HG02973 (cell line): ENCODE measurements at regions not wholly inside any gene's neighbourhood (a gene's known extent, or its start where the extent isn't known, plus 50 kb on each side); places are given as distances from the start of the nearest gene placed in this dataset.
"Not testable (repeated sequence)": the region's sequence is repeated elsewhere in the genome, so short reads cannot be mapped to it uniquely, and the experiment has no call there.

ENCODE experiments used
- ATAC-seq: cut with Tn5 transposase; IDR thresholded peaks from one replicate; pipeline ENCODE4 v1.9.1; 2021; ENCODE audit warnings: moderate library complexity; ENCODE audit not compliant: unreplicated experiment

GRCh38 chr13:62250501-62251201, 835.0 kb upstream of the PCDH20 start:
- ATAC-seq = no peak

GRCh38 chr13:62246581-62246980, 830.9 kb upstream of the PCDH20 start:
- ATAC-seq = no peak

DNA sequence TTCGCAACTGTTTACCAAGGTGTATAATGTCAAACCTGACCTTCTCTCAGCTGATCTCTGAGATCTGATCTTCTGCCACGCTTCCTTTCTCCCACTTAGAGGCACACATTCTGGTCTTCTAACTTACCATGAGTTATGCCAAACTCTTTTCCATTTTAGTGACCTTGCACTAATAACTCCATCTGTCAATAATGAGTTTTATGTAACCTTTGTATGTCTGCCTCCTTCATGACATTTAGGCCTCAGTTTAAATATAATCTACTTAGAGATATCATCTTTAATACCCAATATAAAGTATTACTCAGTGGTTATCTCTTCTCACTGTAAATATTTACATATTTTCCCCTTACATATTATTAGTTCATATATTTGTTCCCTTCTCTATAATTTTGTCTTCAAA, 827.5 kb upstream of the PCDH20 start:
- ATAC-seq = no peak

- no peak for ATAC-seq
Observed at GRCh38 chr13:62234780-62235440, 819.3 kb upstream of the PCDH20 start.

DNA sequence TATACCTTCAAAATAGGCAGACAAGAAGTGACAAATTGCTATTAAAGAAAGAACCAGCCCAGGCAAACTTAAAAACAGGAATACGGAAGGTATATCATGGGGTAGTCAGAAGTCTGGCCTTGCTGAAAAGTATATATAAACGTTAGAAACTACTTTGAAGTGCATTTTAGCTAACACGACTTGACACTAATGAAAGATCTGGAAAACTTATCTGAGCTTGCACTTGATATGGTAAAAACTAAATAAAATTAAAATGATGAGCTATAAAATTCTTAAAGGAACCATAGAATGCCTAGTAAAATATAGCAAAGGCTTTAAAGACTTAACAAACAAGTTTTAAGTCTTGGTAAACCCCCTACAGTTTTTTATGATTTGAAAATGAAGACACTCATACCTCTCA, 795.3 kb upstream of the PCDH20 start:
- no peak for ATAC-seq

- no peak for ATAC-seq
Observed at GRCh38 chr13:62209529-62209928, 793.9 kb upstream of the PCDH20 start.

DNA sequence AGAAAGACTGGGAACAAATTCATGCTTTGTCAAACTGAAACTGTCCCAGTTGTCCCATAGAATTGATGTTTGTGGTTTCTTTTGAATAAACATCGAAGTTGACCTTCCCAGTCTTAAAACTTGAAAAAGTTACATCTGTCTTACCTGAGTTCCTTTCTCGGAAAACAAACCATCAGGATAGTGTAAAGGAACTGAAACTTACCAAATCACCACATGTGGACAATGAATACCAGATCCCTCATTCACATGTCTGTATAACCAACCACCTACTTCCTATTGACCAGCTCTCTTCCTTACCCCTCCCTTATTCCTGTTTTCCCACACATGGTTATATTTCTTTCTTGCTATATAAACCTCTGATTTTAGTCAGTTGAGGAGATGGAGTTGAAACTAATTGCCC, 791.7 kb upstream of the PCDH20 start:
- ATAC-seq = no peak

DNA sequence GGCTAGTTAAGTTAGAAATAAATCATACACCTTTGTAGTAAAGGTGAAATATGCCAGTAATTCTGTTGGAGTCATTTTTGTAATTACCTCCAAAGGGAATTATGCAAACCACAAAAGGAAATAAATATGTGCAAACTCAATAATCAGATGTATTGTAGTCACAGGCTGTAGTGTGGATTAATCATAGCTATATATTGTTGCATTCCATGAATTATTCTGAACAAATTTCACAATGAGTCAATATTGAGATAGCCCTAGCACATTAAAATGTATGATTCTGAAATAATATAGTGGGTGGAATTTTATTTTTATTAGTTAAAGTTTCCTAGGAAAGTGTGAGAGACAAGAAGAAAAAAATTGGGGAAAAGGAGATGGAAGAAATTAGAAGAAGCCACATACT, 790.5 kb upstream of the PCDH20 start:
- ATAC-seq = no peak

GRCh38 chr13:62205273-62205672, 789.6 kb upstream of the PCDH20 start:
- no peak for ATAC-seq

DNA sequence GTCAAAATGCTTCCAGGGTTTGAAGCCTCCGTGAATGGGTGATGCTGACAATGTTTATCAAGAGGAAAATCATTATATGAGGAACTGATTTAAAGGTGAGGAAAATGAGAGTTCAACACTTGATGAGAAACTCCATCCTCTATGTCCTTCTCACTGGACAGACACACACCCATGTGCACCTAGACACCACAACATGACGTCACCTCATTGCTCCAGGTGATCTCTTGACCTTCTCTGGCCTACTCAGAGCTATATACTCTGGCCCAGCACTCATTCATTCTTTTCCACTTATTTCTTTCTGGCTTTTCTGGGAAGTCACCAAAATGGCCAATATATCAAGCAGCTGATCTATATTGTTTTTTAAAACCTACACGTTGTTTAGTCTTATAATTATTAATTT, 778.7 kb upstream of the PCDH20 start:
- ATAC-seq = no peak

GRCh38 chr13:62193919-62194318, 778.3 kb upstream of the PCDH20 start:
- ATAC-seq = no peak

- no peak for ATAC-seq
Observed at GRCh38 chr13:62185631-62186255, 770.1 kb upstream of the PCDH20 start.

- no peak for ATAC-seq
Observed at GRCh38 chr13:62176051-62176450, 760.4 kb upstream of the PCDH20 start.

- no peak for ATAC-seq
Observed at GRCh38 chr13:62173958-62174357, 758.3 kb upstream of the PCDH20 start.

DNA sequence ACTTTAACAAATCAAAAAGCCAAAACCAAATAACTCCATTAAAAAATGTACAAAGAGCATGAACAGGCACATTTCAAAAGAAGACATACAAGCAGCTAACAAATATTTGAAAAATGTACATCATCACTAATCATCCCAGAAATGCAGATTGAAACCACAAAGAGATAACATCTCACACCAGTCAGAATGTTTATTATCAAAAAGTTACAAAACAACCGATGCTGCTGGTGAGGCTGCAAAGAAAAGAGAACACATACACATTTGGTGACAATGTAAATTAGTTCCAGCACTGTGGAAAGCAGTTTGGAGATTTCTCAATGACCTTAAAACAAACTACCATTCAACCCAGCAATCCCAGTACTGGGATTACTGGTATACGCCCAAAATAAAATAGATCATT, 756.0 kb upstream of the PCDH20 start:
- ATAC-seq = no peak

DNA sequence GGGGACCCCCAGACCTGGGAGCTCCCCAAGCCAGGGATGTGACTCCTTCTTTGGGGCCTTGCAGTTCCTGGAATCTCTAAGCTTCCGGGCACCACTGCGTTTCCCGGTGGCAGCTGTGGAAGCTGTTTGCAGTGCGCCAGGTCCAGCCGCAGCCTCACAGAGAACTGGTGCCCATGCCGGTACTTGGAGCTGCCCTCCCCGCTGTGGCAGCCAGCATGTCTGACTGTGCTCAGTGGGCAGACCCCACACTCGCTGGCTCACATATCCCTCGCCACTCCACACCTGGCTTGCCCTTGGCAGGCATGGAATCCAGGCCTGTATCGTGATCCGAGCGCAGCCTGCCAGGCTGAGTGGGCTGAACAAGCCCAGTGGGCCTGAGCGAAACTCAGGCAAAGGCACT, 753.2 kb upstream of the PCDH20 start:
- ATAC-seq = no peak

DNA sequence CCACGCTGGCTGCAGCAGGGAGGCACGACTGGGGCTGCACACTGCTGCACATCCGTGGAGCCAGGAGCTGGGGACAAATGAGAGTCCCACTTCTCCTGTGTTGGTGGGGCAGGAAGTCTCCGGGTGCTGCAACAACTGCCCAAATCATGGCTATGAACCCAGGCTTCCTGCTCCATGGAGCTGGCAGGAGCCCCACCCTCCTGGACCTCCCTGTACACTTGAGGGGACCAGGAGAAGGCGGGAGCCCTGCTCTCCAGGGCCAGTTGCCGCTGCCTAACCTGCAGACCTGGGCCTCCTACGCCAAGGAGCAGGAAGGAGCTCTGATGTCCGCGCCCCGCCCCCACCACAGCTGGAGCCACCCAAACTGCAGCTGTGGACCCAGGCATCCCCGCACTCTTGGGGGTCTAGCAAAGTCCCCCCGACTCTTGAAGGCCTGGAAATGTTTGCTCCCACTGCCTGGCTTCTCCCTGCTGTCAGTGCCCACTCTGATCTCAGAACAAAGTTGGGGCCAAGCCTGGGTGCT, 752.1 kb upstream of the PCDH20 start:
- ATAC-seq = no peak

GRCh38 chr13:62162860-62163259, 747.2 kb upstream of the PCDH20 start:
- ATAC-seq = no peak

- ATAC-seq = no peak
Observed at GRCh38 chr13:62158520-62158919, 742.9 kb upstream of the PCDH20 start.

GRCh38 chr13:62151724-62152123, 736.1 kb upstream of the PCDH20 start:
- not testable (repeated sequence) for ATAC-seq

DNA sequence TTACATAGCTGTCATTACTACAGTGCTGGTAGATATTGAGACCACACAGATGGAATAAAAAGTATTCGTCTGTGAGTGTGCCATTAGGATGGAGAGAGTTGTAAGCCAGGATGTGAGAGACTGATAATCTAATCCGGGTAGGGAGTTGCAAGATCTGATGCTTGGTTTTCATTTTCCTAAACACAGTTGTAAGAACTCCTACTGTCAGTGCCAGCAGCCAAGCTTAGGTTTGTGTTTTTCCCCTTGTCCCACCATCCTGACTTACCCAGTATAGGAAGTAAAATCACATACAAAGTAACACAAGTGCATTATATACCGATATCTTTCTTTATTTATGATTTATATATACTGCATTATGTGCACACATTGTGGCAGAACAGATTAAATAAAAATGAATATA, 726.4 kb upstream of the PCDH20 start:
- no peak for ATAC-seq

DNA sequence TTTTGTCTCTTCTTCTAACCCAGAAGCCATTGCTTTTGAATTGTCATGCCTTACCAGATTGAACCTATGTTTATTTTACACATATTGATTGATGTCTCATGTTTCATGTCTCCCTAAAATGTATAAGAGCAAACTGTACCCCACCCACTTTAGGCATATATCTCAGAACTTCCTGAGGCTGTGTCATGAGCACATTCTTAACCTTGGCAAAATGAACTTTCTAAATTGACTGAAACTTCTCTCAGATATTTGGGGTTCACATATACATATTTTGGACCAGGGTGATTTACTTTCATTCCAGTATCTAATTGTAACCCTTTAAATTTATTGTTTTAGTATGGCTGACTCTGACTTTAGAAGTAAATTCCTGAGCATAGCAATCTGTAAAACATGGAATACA, 723.9 kb upstream of the PCDH20 start:
- no peak for ATAC-seq
